Endothelial cell of umbilical vein (primary cell): ENCODE measurements at regions not wholly inside any gene's neighbourhood (a gene's known extent, or its start where the extent isn't known, plus 50 kb on each side); places are given as distances from the start of the nearest gene placed in this dataset.

ENCODE experiments used
- BruUV-seq: library from RNA; stranded (reverse); fragments of 400-500 nt; replicated peaks from 2 replicates; lab custom pipeline; 2021; lab: Mats Ljungman, UMichigan
- CTCF ChIA-PET: fragments of 300-600, 350-600 bp; sonication (Branson Sonifier 250); formaldehyde crosslinking; loops from one replicate; lab custom pipeline; 2021; ENCODE audit warnings: antibody characterized with exemption, inconsistent platforms; lab: Charles Lee
- POLR2A ChIA-PET: fragments of 300-600, 350-600 bp; sonication (Branson Sonifier 250); formaldehyde crosslinking; loops from one replicate; lab custom pipeline; 2021; ENCODE audit warnings: antibody characterized with exemption, inconsistent platforms; lab: Charles Lee
- DNase-seq: peaks from one replicate; pipeline ENCODE4 v3.0.0-alpha.2; 2011; ENCODE audit warnings: low read depth, low spot score
- FAIRE-seq: peaks from 2 replicates; lab custom pipeline; 2011; peaks lifted over from hg19 to GRCh38; lab: Jason Lieb, UNC
- H2AFZ ChIP-seq: 2 replicates; pipeline ENCODE4 v1.6.0; 2012; ENCODE audit warnings: low read depth, low read length, control low read depth, inconsistent platforms
- H3K27ac ChIP-seq: 2 replicates; pipeline ENCODE4 v1.5.1; 2011; ENCODE audit warnings: low read depth, mild to moderate bottlenecking, control low read depth, low read length, moderate library complexity; ENCODE audit not compliant: insufficient read depth
- H3K27me3 ChIP-seq, 2 experiments: 2 replicates each; pipeline versions ENCODE4 v1.6.0 to v1.6.1; 2011; ENCODE audit warnings: low read length in 2 of 2, mixed read lengths in 1 of 2; ENCODE audit not compliant: control insufficient read depth in 2 of 2, insufficient read depth in 2 of 2
- H3K36me3 ChIP-seq, 2 experiments: 2 replicates in 1 of 2; 3 replicates in 1 of 2; pipeline ENCODE4 v1.5.1; 2011; ENCODE audit warnings: low read length in 2 of 2, mild to moderate bottlenecking in 1 of 2, moderate library complexity in 1 of 2; ENCODE audit not compliant: control insufficient read depth in 2 of 2, insufficient read depth in 2 of 2; ENCODE audit errors: extremely low read depth in 1 of 2
- H3K4me1 ChIP-seq: 3 replicates; pipeline ENCODE4 v1.5.1; 2011; ENCODE audit warnings: mild to moderate bottlenecking, low read length; ENCODE audit not compliant: control insufficient read depth, insufficient read depth; ENCODE audit errors: extremely low read depth
- H3K4me2 ChIP-seq: 2 replicates; pipeline ENCODE4 v1.6.1; 2011; ENCODE audit warnings: low read length, control low read depth, mixed read lengths; ENCODE audit not compliant: insufficient read depth
- H3K4me3 ChIP-seq, 3 experiments: fragments of 200-600 bp in 1 of 3; sonication (generic), shearing (Covaris generic) in 1 of 3; replicated peaks in 1 of 3; 2 replicates each; pipeline ENCODE4 v1.5.1; 2011 to 2016; ENCODE audit warnings: control low read depth in 3 of 3, low read length in 3 of 3, mild to moderate bottlenecking in 2 of 3, inconsistent platforms in 1 of 3, low read depth in 1 of 3, moderate library complexity in 1 of 3; ENCODE audit not compliant: insufficient read depth in 1 of 3
- H3K79me2 ChIP-seq: 2 replicates; pipeline ENCODE4 v1.6.0; 2012; ENCODE audit warnings: low read length, inconsistent platforms; ENCODE audit not compliant: control insufficient read depth, insufficient read depth
- H3K9ac ChIP-seq: replicated peaks from 2 replicates; pipeline ENCODE3; 2011; ENCODE audit warnings: low read length, control low read depth; ENCODE audit not compliant: insufficient read depth; ENCODE audit errors: extremely low read depth
- H3K9me1 ChIP-seq: replicated peaks from 3 replicates; pipeline ENCODE4 v1.6.0; 2011; ENCODE audit warnings: mild to moderate bottlenecking, low read length; ENCODE audit not compliant: control insufficient read depth, insufficient read depth; ENCODE audit errors: extremely low read depth
- H3K9me3 ChIP-seq: replicated peaks from 2 replicates; pipeline ENCODE4 v1.5.1; 2012; ENCODE audit warnings: low read length, inconsistent platforms; ENCODE audit not compliant: control insufficient read depth, insufficient read depth
- H4K20me1 ChIP-seq: replicated peaks from 2 replicates; pipeline ENCODE3; 2011; ENCODE audit warnings: mild to moderate bottlenecking, low read length; ENCODE audit not compliant: control insufficient read depth, insufficient read depth; ENCODE audit errors: extremely low read depth
- EZH2 ChIP-seq: IDR thresholded peaks from 2 replicates; pipeline ENCODE4 v1.6.1; 2012; ENCODE audit warnings: borderline replicate concordance, low read depth, mild to moderate bottlenecking, moderate library complexity, low read length, inconsistent platforms; ENCODE audit not compliant: severe bottlenecking
- FOS ChIP-seq: IDR thresholded peaks from 2 replicates; pipeline ENCODE4 v1.6.1; 2011; ENCODE audit warnings: mild to moderate bottlenecking, low read length, moderate library complexity, borderline replicate concordance; ENCODE audit not compliant: insufficient read depth
- GATA2 ChIP-seq: IDR thresholded peaks from 2 replicates; pipeline ENCODE4 v1.7.0; 2011; ENCODE audit warnings: low read depth, mild to moderate bottlenecking, moderate library complexity, mixed read lengths, low read length; ENCODE audit not compliant: insufficient read length, insufficient read depth
- JUN ChIP-seq: IDR thresholded peaks from 2 replicates; pipeline ENCODE4 v1.6.1; 2011; ENCODE audit warnings: borderline replicate concordance, low read depth; ENCODE audit not compliant: insufficient read length, insufficient read depth
- MYC ChIP-seq: IDR thresholded peaks from one replicate; pipeline ENCODE4 v1.6.1; 2011; ENCODE audit warnings: mild to moderate bottlenecking, low read depth, low read length
- POLR2A ChIP-seq: IDR thresholded peaks from 2 replicates; pipeline ENCODE4 v1.6.1; 2012; ENCODE audit warnings: low read depth, mild to moderate bottlenecking, control low read depth, low read length
- POLR2AphosphoS5 ChIP-seq: IDR thresholded peaks from 2 replicates; pipeline ENCODE4 v1.6.1; 2012; ENCODE audit warnings: low read depth, mild to moderate bottlenecking, control low read depth, low read length, moderate library complexity; ENCODE audit not compliant: insufficient read depth
- dilution Hi-C: fragments of 300-500 bp; cut with MboI; formaldehyde crosslinking; loops from one replicate; pipeline ENCODE4 v1.15.0; 2019; ENCODE audit warnings: low sequenced_read_pairs; ENCODE audit not compliant: extremely low pct_ligation_motif_present
- intact Hi-C: fragments of 100-400 bp; cut with micrococcal nuclease; formaldehyde crosslinking; loops from one replicate; pipeline ENCODE4 v1.10.0; 2022
- TF ChIP-seq, protein P1 (sequence below), 2 donors: IDR thresholded peaks; 1 replicate in 1 of 2; 2 replicates in 1 of 2; pipeline ENCODE4 v1.5.1; 2011; ENCODE audit warnings: low read length in 2 of 2, mild to moderate bottlenecking in 2 of 2, moderate library complexity in 2 of 2, control low read depth in 1 of 2, inconsistent platforms in 1 of 2, low read depth in 1 of 2; ENCODE audit not compliant: insufficient read depth in 1 of 2; ENCODE audit errors: extremely low read depth in 1 of 2
- TF ChIP-seq, protein P2 (sequence below): IDR thresholded peaks from 2 replicates; pipeline ENCODE4 v1.6.1; 2011; ENCODE audit not compliant: insufficient read depth, insufficient read length

DNA sequence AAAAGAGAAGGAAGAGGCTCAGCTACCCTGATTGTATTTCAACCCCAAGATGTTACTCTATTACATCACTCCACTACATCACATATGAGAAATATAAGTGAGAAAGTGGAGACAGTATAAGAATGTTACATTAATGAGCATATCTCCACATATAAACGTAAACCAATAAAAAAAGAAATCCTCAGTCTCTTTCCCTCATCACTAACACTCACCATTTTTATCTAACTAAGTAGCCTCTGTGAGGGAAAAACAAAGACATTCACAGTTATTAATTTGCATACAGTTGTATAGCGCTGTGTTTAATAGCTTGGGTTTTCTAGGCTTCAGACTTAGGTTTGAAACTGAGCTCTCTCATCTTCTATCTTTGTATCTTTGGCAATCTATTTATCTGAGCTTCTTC, 489.1 kb upstream of the LRRTM4 start:
- ChIA-PET CTCF (no interaction called here), POLR2A (no interaction called here)
- Histone ChIP-seq H3K4me2 (no peak overlapping the region), H3K27me3 (no peaks in the 10 kb centered on the region), H3K4me3 (no peak overlapping the region), H3K9me1 (no peaks in the 10 kb centered on the region), H3K9ac (no peak overlapping the region), H3K27ac (no peak overlapping the region), H2AFZ (no peak overlapping the region), H3K4me1 (no peaks in the 10 kb centered on the region), H3K36me3 (no peaks in the 10 kb centered on the region), H3K79me2 (no peaks in the 10 kb centered on the region), H3K9me3 (peaks cover 8% of the 10 kb centered on the region), H4K20me1 (no peaks in the 10 kb centered on the region)
- dilution Hi-C loops (no loop called here), intact Hi-C loops (no loop called here)
- no peak for TF ChIP-seq GATA2
- no peak for TF ChIP-seq MYC
- TF ChIP-seq, protein P1, sequence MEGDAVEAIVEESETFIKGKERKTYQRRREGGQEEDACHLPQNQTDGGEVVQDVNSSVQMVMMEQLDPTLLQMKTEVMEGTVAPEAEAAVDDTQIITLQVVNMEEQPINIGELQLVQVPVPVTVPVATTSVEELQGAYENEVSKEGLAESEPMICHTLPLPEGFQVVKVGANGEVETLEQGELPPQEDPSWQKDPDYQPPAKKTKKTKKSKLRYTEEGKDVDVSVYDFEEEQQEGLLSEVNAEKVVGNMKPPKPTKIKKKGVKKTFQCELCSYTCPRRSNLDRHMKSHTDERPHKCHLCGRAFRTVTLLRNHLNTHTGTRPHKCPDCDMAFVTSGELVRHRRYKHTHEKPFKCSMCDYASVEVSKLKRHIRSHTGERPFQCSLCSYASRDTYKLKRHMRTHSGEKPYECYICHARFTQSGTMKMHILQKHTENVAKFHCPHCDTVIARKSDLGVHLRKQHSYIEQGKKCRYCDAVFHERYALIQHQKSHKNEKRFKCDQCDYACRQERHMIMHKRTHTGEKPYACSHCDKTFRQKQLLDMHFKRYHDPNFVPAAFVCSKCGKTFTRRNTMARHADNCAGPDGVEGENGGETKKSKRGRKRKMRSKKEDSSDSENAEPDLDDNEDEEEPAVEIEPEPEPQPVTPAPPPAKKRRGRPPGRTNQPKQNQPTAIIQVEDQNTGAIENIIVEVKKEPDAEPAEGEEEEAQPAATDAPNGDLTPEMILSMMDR (IDR thresholded peaks at IDR 0.05; ENCODE audit: extremely low read depth in 1 of 2, insufficient read depth in 1 of 2, low read depth in 1 of 2, low read length in 2 of 2) = no peak
- no peak for TF ChIP-seq EZH2
- TF ChIP-seq, protein P2, sequence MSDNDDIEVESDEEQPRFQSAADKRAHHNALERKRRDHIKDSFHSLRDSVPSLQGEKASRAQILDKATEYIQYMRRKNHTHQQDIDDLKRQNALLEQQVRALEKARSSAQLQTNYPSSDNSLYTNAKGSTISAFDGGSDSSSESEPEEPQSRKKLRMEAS = no peak
- TF ChIP-seq FOS = no peak
- no peak for TF ChIP-seq JUN
- no peak for TF ChIP-seq POLR2A
- TF ChIP-seq POLR2AphosphoS5 = no peak
- FAIRE-seq = no peak
- no peak for DNase-seq
- BruUV-seq = no TSS peak
